GM12864 (cell line): ENCODE measurements at regions not wholly inside any gene's neighbourhood (a gene's known extent, or its start where the extent isn't known, plus 50 kb on each side); places are given as distances from the start of the nearest gene placed in this dataset.

Experiments used
- DNase-seq: peaks from one replicate; pipeline ENCODE4 v3.0.0-alpha.2; 2011; ENCODE audit warnings: low read depth
- H3K4me3 ChIP-seq: 2 replicates; pipeline ENCODE4 v1.5.1; 2011; ENCODE audit warnings: mild to moderate bottlenecking, low read depth, low read length, control low read depth
- TF ChIP-seq, protein P1 (sequence below): IDR thresholded peaks from 2 replicates; pipeline ENCODE4 v1.5.1; 2011; ENCODE audit warnings: low read depth, mild to moderate bottlenecking, moderate library complexity, low read length, control low read depth, inconsistent platforms; ENCODE audit errors: missing control alignments

DNA sequence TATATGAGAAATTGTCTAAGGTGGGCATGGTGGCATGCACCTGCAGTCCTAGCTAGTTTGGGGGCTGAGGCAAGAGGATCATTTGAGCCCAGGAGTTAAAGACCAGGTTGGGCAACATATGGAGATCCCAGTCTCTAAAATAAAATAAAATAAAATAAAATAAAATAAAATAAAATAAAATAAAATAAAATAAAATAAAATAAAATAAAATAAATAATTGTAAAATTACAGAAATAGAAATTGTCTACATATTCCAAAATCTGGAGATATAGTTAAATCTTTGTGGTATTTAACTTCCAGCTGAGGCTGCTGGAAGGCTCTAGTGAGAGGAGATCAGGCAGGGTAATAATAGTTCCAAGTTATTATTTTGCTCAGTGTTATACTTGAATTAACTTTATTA lies 1432.1 kb upstream of the CDH2 start:
- TF ChIP-seq, protein P1, sequence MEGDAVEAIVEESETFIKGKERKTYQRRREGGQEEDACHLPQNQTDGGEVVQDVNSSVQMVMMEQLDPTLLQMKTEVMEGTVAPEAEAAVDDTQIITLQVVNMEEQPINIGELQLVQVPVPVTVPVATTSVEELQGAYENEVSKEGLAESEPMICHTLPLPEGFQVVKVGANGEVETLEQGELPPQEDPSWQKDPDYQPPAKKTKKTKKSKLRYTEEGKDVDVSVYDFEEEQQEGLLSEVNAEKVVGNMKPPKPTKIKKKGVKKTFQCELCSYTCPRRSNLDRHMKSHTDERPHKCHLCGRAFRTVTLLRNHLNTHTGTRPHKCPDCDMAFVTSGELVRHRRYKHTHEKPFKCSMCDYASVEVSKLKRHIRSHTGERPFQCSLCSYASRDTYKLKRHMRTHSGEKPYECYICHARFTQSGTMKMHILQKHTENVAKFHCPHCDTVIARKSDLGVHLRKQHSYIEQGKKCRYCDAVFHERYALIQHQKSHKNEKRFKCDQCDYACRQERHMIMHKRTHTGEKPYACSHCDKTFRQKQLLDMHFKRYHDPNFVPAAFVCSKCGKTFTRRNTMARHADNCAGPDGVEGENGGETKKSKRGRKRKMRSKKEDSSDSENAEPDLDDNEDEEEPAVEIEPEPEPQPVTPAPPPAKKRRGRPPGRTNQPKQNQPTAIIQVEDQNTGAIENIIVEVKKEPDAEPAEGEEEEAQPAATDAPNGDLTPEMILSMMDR, result no peak
- H3K4me3 ChIP-seq, result no peak overlapping the region
- no peak for DNase-seq

DNA sequence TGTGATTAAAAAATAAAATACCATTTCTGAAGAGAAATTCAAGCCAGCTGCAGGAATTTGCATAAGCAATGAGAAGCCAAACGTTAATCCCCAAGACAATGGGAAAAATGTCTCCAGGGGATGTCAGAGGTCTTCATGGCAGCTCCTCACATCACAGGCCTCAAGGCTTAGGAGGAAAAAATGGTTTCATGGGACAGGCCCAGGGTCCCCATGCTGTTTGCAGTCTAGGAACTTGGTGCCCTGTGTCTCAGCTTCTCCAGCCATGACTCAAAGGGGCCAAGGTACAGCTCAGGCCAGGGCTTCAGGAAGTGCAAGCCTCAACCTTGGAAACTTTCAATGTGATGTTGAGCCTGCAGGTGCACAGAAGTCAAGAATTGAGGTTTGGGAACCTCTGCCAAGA lies 1428.4 kb upstream of the CDH2 start:
- no peak for DNase-seq
- TF ChIP-seq, protein P1, result no peak
- H3K4me3 ChIP-seq, result no peak overlapping the region

DNA sequence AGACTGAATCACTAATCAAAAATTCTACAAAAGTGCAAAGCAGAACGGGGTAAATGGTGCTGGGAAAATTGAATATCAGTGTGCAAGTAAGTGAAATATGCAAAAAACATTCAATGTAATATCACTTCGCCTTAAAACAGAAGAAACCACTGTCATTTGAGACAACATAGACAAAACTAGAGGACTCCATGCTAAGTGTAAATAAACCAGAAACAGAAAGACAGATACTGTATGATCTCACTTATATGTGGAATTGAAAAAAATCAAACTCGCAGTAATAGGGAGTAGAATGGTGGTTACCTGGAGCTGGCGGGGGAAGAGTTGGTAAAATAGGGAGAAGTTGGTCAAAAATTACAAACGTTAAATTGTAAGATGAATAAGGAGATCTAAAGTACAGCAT lies 1420.0 kb upstream of the CDH2 start:
- TF ChIP-seq, protein P1, result no peak
- H3K4me3 ChIP-seq, result no peak overlapping the region
- no peak for DNase-seq

DNA sequence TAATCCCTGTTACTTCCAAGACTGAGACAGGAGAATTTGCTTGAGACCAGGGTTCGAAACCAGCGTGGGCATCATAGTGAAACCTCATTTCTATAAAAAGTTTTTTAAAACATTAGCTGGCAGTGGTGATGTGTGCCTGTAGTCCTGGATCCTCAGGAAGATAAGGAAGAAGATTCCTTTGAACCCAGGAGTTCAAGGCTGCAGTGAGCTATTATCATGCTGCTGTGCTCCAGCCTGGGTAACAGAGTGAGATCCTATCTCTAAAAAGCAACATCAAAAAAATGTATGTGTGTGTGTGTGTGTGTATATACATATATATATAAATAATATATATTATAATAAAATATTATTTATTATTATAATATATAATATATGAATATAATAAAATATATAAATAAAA lies 1417.6 kb upstream of the CDH2 start:
- TF ChIP-seq, protein P1, result no peak
- H3K4me3 ChIP-seq, result no peak overlapping the region
- DNase-seq, result no peak

DNA sequence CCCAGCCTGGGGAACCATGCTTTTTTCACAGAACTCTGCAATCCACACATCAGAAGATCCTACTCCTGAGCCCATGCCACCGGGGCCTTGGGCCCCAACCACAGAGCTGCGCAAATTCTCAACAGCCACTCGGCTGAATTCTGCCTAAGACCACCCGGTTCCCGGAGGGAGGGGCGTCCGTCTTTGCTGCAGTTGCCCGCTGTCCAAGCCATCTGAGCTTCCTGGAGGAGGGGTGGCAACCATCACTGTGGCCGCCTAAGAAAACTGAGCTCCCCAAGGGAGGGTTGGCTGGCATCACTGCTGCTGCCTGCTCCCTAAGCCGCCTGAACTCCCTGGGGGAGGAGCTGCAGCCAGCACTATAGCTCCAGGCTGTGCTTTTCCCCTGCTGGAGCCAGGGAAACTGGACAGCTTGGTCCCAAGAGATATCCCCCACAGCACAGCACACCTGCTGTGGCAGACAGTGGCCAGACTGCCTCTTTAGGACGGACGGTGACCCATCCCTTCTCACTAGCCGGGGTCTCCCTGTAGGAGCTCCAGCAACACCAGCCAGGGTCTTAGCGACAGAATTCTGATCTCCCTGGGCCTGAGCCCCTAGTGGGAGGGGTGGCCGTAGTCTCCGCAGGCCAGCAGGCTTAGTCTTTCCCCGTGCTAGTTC lies 1411.6 kb upstream of the CDH2 start:
- no peak overlapping the region for H3K4me3 ChIP-seq
- TF ChIP-seq, protein P1, result no peak
- no peak for DNase-seq

DNA sequence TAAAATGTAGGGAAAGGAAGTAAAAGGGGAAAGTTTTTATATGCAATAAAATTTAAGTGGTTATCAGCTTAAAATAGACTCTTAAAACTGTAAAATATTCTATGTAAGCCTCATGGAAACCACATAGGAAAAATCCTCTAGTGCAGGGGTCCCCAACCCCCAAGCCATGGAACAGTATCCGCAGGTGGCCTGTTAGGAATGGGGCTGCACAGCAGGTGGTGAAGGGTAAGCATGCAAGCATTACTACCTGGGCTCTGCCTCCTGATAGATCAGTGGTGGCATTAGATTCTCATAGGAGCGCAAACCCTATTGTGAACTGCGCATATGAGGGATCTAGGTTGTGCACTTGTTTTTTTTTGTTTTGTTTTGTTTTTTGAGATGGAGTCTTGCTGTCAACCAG lies 1409.3 kb upstream of the CDH2 start:
- DNase-seq, result no peak
- TF ChIP-seq, protein P1, result no peak
- no peak overlapping the region for H3K4me3 ChIP-seq

DNA sequence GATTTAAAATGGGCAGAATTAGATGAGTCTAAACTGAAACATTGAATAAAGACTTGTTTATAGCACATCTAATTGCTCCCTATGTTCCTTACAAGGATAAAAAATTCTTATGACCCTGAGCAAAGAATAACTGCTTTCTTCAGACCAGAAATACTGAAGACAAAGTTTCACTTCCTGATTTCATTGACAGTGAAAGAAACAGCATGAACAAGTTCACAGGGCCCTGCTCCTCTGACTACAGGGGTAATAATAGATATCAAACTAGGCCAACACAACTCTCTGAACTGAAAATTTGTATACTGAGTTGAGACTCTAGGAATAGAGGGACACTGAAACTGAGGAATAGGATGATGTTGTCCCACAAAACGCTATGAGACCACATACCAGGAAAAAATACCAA lies 1383.3 kb upstream of the CDH2 start:
- H3K4me3 ChIP-seq, result no peak overlapping the region
- TF ChIP-seq, protein P1, result no peak
- no peak for DNase-seq
